ENCODE measurements at regions not wholly inside any gene's neighbourhood (a gene's known extent, or its start where the extent isn't known, plus 50 kb on each side); places are given as distances from the start of the nearest gene placed in this dataset.

DNA sequence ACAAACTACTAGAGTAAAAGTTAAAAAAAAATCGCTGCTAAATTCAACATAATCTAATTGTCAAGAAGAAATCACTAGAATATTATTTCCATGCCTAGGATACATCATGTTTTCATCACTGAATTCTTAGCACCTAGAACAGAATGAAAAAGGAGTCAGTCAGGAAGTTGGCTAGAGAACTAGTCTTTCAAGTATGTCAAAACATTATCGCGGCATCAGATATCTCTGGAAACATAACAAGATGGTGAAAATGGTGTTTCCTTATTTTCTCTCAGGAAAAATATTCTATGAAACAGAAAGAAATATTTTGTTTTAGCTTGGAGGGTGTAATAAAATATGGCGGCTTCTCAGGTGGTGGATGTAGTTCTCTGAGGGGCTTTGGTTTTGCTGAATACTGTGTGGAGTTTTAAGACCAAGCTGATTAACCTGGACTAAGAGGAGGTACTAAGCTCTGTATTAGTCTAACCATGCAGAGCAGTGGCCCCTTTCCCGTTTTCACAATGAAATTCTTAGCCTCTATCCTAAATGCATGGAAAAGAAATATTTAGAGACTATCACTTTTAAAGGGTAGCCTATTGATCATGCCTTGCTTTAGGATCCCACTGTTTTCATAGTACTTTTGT, 205.6 kb downstream of the MDFIC start:
- H3K4me1 ChIP-seq = peaks cover 2% of the 10 kb centered on the region
- intact Hi-C loops (cut with DNase I) = no loop called here
- no peaks in the 10 kb centered on the region for H3K27me3 ChIP-seq
- H3K9me3 ChIP-seq = no peaks in the 10 kb centered on the region
- no peak for TF ChIP-seq CTCF (IDR thresholded peaks at IDR 0.05)
- DNase-seq = no peak
- no peak overlapping the region for H3K9ac ChIP-seq (ENCODE audit: low read depth in 2 of 2, low read length in 2 of 2)
- H3K27ac ChIP-seq = no peak overlapping the region
- no peaks in the 10 kb centered on the region for H3K36me3 ChIP-seq
- no peak overlapping the region for H3K4me3 ChIP-seq

DNA sequence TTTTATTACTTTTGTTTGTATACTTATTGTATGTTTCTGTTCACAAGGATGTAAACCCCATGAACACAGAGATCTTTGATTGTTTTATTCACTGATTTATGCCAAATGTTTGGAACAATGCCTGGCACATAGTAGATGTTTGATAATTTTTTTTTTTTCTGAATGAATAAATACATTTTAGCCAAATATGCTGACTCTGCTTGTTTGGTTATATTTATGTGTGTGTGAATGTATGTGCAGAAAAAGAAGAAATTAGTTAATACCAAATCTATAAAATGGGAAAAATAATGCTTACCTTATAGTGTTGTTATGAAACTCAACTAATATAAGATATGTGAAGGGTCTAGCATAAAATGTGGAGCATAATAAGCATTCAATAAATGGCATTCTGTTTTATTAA, 203.9 kb downstream of the MDFIC start:
- no peak overlapping the region for H3K4me3 ChIP-seq

DNA sequence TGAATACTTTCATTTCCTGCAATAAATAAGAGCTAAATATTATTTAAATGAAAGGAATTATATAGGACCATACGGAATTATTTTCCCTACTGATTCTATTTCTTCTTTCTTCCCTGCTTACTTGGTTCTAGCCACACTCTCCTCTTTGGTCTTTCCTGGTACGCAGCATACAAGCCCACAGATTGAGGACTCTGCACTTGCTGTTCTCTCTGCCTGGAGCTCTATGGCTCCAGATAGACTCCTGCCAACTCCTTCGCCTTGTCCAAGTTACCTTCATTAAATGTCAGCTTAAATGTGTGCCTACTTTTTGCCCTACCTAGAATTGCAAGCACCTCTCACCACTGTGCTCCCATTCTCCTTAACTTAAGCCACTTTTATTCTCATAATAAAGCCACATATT, 203.4 kb downstream of the MDFIC start:
- H3K9me3 ChIP-seq = no peaks in the 10 kb centered on the region
- TF ChIP-seq CTCF (IDR thresholded peaks at IDR 0.05) = no peak
- H3K27me3 ChIP-seq = no peaks in the 10 kb centered on the region
- no peak overlapping the region for H3K9ac ChIP-seq (ENCODE audit: low read depth in 2 of 2, low read length in 2 of 2)
- H3K4me3 ChIP-seq = no peak overlapping the region
- no peak overlapping the region for H3K27ac ChIP-seq
- no peak for DNase-seq
- intact Hi-C loops (cut with DNase I) = no loop called here
- H3K4me1 ChIP-seq = peaks cover 3% of the 10 kb centered on the region
- no peaks in the 10 kb centered on the region for H3K36me3 ChIP-seq

More for the DNA sequence above, 203.9 kb downstream of the MDFIC start:
- DNase-seq = no peak
- H3K27me3 ChIP-seq = no peaks in the 10 kb centered on the region
- H3K9me3 ChIP-seq = no peaks in the 10 kb centered on the region
- no peak overlapping the region for H3K27ac ChIP-seq
- H3K4me1 ChIP-seq = peaks cover 3% of the 10 kb centered on the region
- no peaks in the 10 kb centered on the region for H3K36me3 ChIP-seq
- no peak overlapping the region for H3K9ac ChIP-seq (ENCODE audit: low read depth in 2 of 2, low read length in 2 of 2)
- intact Hi-C loops (cut with DNase I) = no loop called here
- no peak for TF ChIP-seq CTCF (IDR thresholded peaks at IDR 0.05)

GRCh38 chr7:115124409-115124939, 202.6 kb downstream of the MDFIC start:
- no peak for TF ChIP-seq CTCF (IDR thresholded peaks at IDR 0.05)
- no peak for DNase-seq
- intact Hi-C loops (cut with DNase I) = no loop called here

GRCh38 chr7:115123441-115123840, 201.5 kb downstream of the MDFIC start:
- no peak overlapping the region for H3K4me3 ChIP-seq
- no peak for DNase-seq
- peaks cover 3% of the 10 kb centered on the region for H3K4me1 ChIP-seq
- no peaks in the 10 kb centered on the region for H3K27me3 ChIP-seq
- intact Hi-C loops (cut with DNase I) = no loop called here
- TF ChIP-seq CTCF (IDR thresholded peaks at IDR 0.05) = no peak
- H3K9me3 ChIP-seq = no peaks in the 10 kb centered on the region
- H3K9ac ChIP-seq (ENCODE audit: low read depth in 2 of 2, low read length in 2 of 2) = no peak overlapping the region
- no peaks in the 10 kb centered on the region for H3K36me3 ChIP-seq
- H3K27ac ChIP-seq = no peak overlapping the region

More at GRCh38 chr7:115124409-115124939, 202.6 kb downstream of the MDFIC start:
- Histone ChIP-seq H3K4me1 (peaks cover 3% of the 10 kb centered on the region), H3K36me3 (no peaks in the 10 kb centered on the region), H3K27me3 (no peaks in the 10 kb centered on the region), H3K4me3 (no peak overlapping the region), H3K27ac (no peak overlapping the region), H3K9ac (ENCODE audit: low read depth in 2 of 2, low read length in 2 of 2) (no peak overlapping the region), H3K9me3 (no peaks in the 10 kb centered on the region)

Data from colonic mucosa (tissue), 4 donors.